Ovary (tissue), 7 donors: ENCODE measurements at regions not wholly inside any gene's neighbourhood (a gene's known extent, or its start where the extent isn't known, plus 50 kb on each side); places are given as distances from the start of the nearest gene placed in this dataset.

ENCODE experiments used
- DNase-seq, 5 donors: peaks; one replicate each; pipeline ENCODE4 v3.0.0-alpha.2; 2019 to 2020
- H3K27ac ChIP-seq, 2 donors: fragments of 200-600 bp; one replicate each; pipeline versions ENCODE4 v1.5.1 to v1.8.0; 2019 to 2022
- H3K27me3 ChIP-seq: fragments of 200-600 bp; one replicate; pipeline ENCODE4 v1.8.0; 2022
- H3K36me3 ChIP-seq: fragments of 200-600 bp; sonication (generic); one replicate; pipeline ENCODE4 v1.5.1; 2019
- H3K4me1 ChIP-seq: one replicate; pipeline ENCODE4 v1.8.1; 2013; ENCODE audit warnings: mild to moderate bottlenecking, moderate library complexity; ENCODE audit not compliant: insufficient read depth
- H3K4me3 ChIP-seq: fragments of 200-600 bp; sonication (generic); one replicate; pipeline ENCODE4 v1.5.1; 2017
- H3K9me3 ChIP-seq, 2 donors: fragments of 200-600 bp in 1 of 2; sonication (generic) in 1 of 2; one replicate each; pipeline versions ENCODE4 v1.5.1 to v1.8.1; 2013 to 2019; ENCODE audit warnings: mild to moderate bottlenecking in 1 of 2, moderate library complexity in 1 of 2
- CTCF ChIP-seq, 3 donors: fragments of 450-650 bp in 2 of 3; fragments of 200-600 bp in 1 of 3; IDR thresholded peaks; one replicate each; pipeline versions ENCODE4 v1.5.1 to v1.8.0; 2016 to 2022; ENCODE audit warnings: antibody characterized with exemption in 3 of 3, mild to moderate bottlenecking in 1 of 3
- EP300 ChIP-seq: sonication (generic); formaldehyde crosslinking; IDR thresholded peaks from one replicate; pipeline ENCODE4 v1.6.1; 2017; ENCODE audit warnings: antibody characterized with exemption
- POLR2A ChIP-seq: fragments of 450-650 bp; IDR thresholded peaks from one replicate; pipeline ENCODE4 v1.6.1; 2017; ENCODE audit warnings: antibody characterized with exemption, mild to moderate bottlenecking, moderate library complexity
- WGBS, 3 donors: extraction: QIAGEN DNeasy Blood & Tissue Kit in 1 of 3; methylation state at CpG; one replicate each; pipeline versions ENCODE4 v1.1.5 to v1.1.7; 2013 to 2017; 5-methylcytosine and 5-hydroxymethylcytosine counted together
- intact Hi-C, 4 donors: fragments of 100-400 bp; cut with DNase I; formaldehyde crosslinking; loops; one replicate each; pipeline versions ENCODE4 v1.11.0 to v1.15.1; 2022 to 2023
- donor health status: DM: no; HTN: no; CAD: no; lungs with moderate emphysema.
- donor health status: DM: no; HTN: no; CAD: no.
- donor health status: Bipolar disorder and iron deficiency.
- donor health status: DM: no; HTN: no; CAD: no.
- donor health status: DM: yes; HTN: yes; CAD: no.

DNA sequence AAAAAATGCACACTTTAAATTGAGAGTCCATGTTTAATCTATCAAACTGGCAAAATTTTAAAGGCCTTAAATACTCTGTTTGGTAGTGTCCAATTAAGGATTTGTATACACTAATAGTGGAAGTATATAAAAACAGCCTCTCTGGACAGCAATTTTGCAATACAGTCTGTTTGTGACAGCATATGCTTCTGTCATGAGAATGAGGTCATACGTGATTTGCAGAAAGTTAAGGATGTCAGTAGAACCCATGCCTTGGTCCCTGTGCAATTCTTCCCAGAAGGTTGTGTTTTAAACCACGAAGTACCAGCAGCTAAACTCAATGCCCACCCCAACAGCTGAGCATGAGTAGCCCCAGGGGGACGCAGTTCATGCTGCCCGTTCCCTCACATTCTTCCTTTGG lies 78.4 kb downstream of the AIPL1 start:
- intact Hi-C loops: no loop called here
- no peak for TF ChIP-seq CTCF (IDR thresholded peaks at IDR 0.05)
- H3K4me3 ChIP-seq: no peak overlapping the region
- no peaks in the 10 kb centered on the region for H3K27me3 ChIP-seq
- DNase-seq: no peak
- no peaks in the 10 kb centered on the region for H3K4me1 ChIP-seq
- no peak overlapping the region for H3K27ac ChIP-seq
- 62 to 77% (median 66%) methylated on average over 4 of the region's 4 CpGs for WGBS, 3 donors
- no peaks in the 10 kb centered on the region for H3K36me3 ChIP-seq
- no peaks in the 10 kb centered on the region for H3K9me3 ChIP-seq

- 57 to 92% (median 88%) methylated on average over 3 of the region's 3 CpGs for WGBS, 3 donors
- Histone ChIP-seq H3K27ac (no peak overlapping the region), H3K27me3 (no peaks in the 10 kb centered on the region), H3K4me1 (no peaks in the 10 kb centered on the region), H3K9me3 (no peaks in the 10 kb centered on the region), H3K4me3 (no peak overlapping the region), H3K36me3 (no peaks in the 10 kb centered on the region)
- no peak for TF ChIP-seq CTCF (IDR thresholded peaks at IDR 0.05)
- no peak for TF ChIP-seq EP300
- no peak for TF ChIP-seq POLR2A
- intact Hi-C loops: no loop called here
- no peak for DNase-seq
Observed at GRCh38 chr17:6355196-6355595, 79.7 kb downstream of the AIPL1 start.

GRCh38 chr17:6352801-6353560 lies 81.9 kb downstream of the AIPL1 start:
- WGBS, 3 donors: 69 to 75% (median 74%) methylated on average over 6 of the region's 6 CpGs
- DNase-seq: no peak

DNA sequence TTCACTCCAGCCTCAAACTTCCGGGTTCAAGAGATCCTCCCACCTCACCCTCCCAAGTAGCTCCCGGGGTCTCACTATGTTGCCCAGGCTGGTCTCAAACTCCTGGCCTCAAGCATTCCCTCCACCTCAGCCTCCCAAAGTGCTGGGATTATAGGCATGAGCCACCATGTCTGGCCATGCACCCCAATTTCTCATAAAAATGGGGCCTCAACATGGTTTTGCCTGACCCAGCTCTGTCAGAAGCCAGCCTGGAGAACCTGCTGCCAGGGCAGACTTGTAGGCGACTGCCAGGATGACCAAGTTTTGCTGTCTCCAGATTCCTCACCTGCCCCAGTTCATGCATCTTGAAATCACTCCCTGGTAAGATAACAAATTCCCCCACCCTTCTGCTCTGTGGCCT lies 82.9 kb downstream of the AIPL1 start:
- no peaks in the 10 kb centered on the region for H3K4me1 ChIP-seq
- no peaks in the 10 kb centered on the region for H3K36me3 ChIP-seq
- intact Hi-C loops: no loop called here
- no peak overlapping the region for H3K4me3 ChIP-seq
- DNase-seq: no peak
- H3K27ac ChIP-seq: no peak overlapping the region
- no peaks in the 10 kb centered on the region for H3K27me3 ChIP-seq
- TF ChIP-seq EP300 (no peak), POLR2A (no peak), CTCF (IDR thresholded peaks at IDR 0.05) (no peak)
- H3K9me3 ChIP-seq: no peaks in the 10 kb centered on the region
- 81 to 84% (median 82%) methylated on average over 3 of the region's 3 CpGs for WGBS, 3 donors

More at GRCh38 chr17:6352801-6353560, 81.9 kb downstream of the AIPL1 start:
- Histone ChIP-seq H3K9me3 (no peaks in the 10 kb centered on the region), H3K27me3 (no peaks in the 10 kb centered on the region), H3K4me1 (no peaks in the 10 kb centered on the region), H3K36me3 (no peaks in the 10 kb centered on the region), H3K4me3 (no peak overlapping the region), H3K27ac (no peak overlapping the region)
- intact Hi-C loops: no loop called here
- TF ChIP-seq POLR2A (no peak), CTCF (IDR thresholded peaks at IDR 0.05) (no peak), EP300 (no peak)
